ENCODE measurements at regions not wholly inside any gene's neighbourhood (a gene's known extent, or its start where the extent isn't known, plus 50 kb on each side); places are given as distances from the start of the nearest gene placed in this dataset.

DNA sequence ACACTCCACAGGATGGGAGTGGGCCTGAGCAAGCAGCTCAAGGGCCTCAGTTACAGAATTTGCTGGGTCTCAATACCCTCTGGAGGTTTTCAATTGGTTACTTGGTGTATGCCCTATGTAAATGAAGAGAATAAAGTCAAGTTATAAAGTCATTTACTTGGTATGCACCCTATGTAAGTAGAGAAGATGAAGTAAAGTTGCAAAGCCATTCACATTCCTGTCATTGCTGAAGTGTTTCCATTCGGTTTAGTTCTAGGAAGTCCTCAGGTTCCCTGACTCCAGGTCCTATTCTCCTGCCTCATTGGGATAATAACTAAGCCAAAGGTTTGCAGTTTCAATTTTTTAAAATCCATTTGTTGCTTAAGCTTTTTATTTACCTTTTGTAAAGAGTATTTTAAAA, 272.6 kb upstream of the NPSR1 start:
- TF ChIP-seq, protein P1, sequence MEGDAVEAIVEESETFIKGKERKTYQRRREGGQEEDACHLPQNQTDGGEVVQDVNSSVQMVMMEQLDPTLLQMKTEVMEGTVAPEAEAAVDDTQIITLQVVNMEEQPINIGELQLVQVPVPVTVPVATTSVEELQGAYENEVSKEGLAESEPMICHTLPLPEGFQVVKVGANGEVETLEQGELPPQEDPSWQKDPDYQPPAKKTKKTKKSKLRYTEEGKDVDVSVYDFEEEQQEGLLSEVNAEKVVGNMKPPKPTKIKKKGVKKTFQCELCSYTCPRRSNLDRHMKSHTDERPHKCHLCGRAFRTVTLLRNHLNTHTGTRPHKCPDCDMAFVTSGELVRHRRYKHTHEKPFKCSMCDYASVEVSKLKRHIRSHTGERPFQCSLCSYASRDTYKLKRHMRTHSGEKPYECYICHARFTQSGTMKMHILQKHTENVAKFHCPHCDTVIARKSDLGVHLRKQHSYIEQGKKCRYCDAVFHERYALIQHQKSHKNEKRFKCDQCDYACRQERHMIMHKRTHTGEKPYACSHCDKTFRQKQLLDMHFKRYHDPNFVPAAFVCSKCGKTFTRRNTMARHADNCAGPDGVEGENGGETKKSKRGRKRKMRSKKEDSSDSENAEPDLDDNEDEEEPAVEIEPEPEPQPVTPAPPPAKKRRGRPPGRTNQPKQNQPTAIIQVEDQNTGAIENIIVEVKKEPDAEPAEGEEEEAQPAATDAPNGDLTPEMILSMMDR (conservative IDR thresholded peaks at IDR 0.05; ENCODE audit: low read depth, low read length) = no peak
- TF ChIP-seq MAFK (IDR thresholded peaks at IDR 0.05; ENCODE audit: low read depth, low read length) (no peak), RAD21 (IDR thresholded peaks at IDR 0.05; ENCODE audit: low read length) (no peak)

All from IMR-90 (cell line).